H1 (cell line): ENCODE measurements at regions not wholly inside any gene's neighbourhood (a gene's known extent, or its start where the extent isn't known, plus 50 kb on each side); places are given as distances from the start of the nearest gene placed in this dataset.
"Not testable (repeated sequence)": the region's sequence is repeated elsewhere in the genome, so short reads cannot be mapped to it uniquely, and the experiment has no call there.

Experiments used
- CTCF ChIA-PET: fragments of 300-600 bp; sonication (Branson Sonifier 250); formaldehyde crosslinking; loops from one replicate; lab custom pipeline; 2021; ENCODE audit not compliant: partially characterized antibody; lab: Charles Lee
- POLR2A ChIA-PET: fragments of 300-600 bp; sonication (Branson Sonifier 250); formaldehyde crosslinking; loops from one replicate; lab custom pipeline; 2021; ENCODE audit warnings: inconsistent platforms; ENCODE audit not compliant: partially characterized antibody; lab: Charles Lee
- DNase-seq, 2 experiments: peaks; one replicate each; pipeline versions ENCODE4 v3.0.0 to v3.0.0-alpha.2; 2010 to 2022; ENCODE audit warnings: low spot score in 2 of 2, low read depth in 1 of 2, mixed read lengths in 1 of 2
- FAIRE-seq: peaks from 2 replicates; lab custom pipeline; 2011; peaks lifted over from hg19 to GRCh38; lab: Jason Lieb, UNC
- H2AFZ ChIP-seq: 2 replicates; pipeline ENCODE4 v1.8.1; 2012; ENCODE audit warnings: low read length, inconsistent platforms
- H2AK5ac ChIP-seq: 2 replicates; pipeline ENCODE4 v1.6.1; 2013; ENCODE audit warnings: low read depth, low read length
- H2BK120ac ChIP-seq: replicated peaks from 2 replicates; pipeline ENCODE3; 2013; ENCODE audit warnings: low read depth, low read length, inconsistent platforms
- H2BK12ac ChIP-seq: 2 replicates; pipeline ENCODE4 v1.6.1; 2013; ENCODE audit warnings: low read depth, low read length
- H2BK15ac ChIP-seq: 2 replicates; pipeline ENCODE4 v1.6.1; 2013; ENCODE audit warnings: low read length
- H2BK20ac ChIP-seq: 2 replicates; pipeline ENCODE4 v1.6.1; 2013; ENCODE audit warnings: low read length
- H2BK5ac ChIP-seq: 2 replicates; pipeline ENCODE4 v1.6.1; 2013; ENCODE audit warnings: low read depth, low read length
- H3K14ac ChIP-seq: 2 replicates; pipeline ENCODE4 v1.6.1; 2013; ENCODE audit warnings: inconsistent platforms; ENCODE audit not compliant: insufficient read length
- H3K18ac ChIP-seq: 2 replicates; pipeline ENCODE4 v1.6.1; 2013; ENCODE audit warnings: low read length; ENCODE audit errors: extremely low read depth
- H3K23ac ChIP-seq: 2 replicates; pipeline ENCODE4 v1.6.1; 2013; ENCODE audit warnings: inconsistent platforms; ENCODE audit not compliant: insufficient read length
- H3K23me2 ChIP-seq: 2 replicates; pipeline ENCODE4 v1.6.1; 2013; ENCODE audit warnings: low read depth, low read length
- H3K27ac ChIP-seq: 2 replicates; pipeline ENCODE4 v1.6.1; 2011; ENCODE audit warnings: low read depth, low read length, inconsistent platforms
- H3K27me3 ChIP-seq, 4 experiments: replicated peaks in 1 of 4; 1 replicate in 1 of 4; 2 replicates in 3 of 4; pipeline versions ENCODE4 v1.6.1 to v1.8.1; 2011 to 2013; ENCODE audit warnings: low read length in 3 of 4, mild to moderate bottlenecking in 3 of 4, inconsistent platforms in 2 of 4, mixed read lengths in 2 of 4, moderate library complexity in 1 of 4; ENCODE audit not compliant: control insufficient read depth in 3 of 4, insufficient read depth in 3 of 4; ENCODE audit errors: extremely low read depth in 1 of 4
- H3K36me3 ChIP-seq, 4 experiments: 2 replicates each; pipeline versions ENCODE4 v1.6.1 to v1.8.1; 2011 to 2013; ENCODE audit warnings: mild to moderate bottlenecking in 4 of 4, low read length in 3 of 4, moderate library complexity in 2 of 4, control low read depth in 1 of 4, inconsistent platforms in 1 of 4; ENCODE audit not compliant: insufficient read depth in 4 of 4, control insufficient read depth in 2 of 4
- H3K4ac ChIP-seq: replicated peaks from 2 replicates; pipeline ENCODE3; 2013; ENCODE audit warnings: low read length, low read depth, mixed read lengths, inconsistent platforms; ENCODE audit not compliant: insufficient read length
- H3K4me1 ChIP-seq, 4 experiments: replicated peaks in 1 of 4; 1 replicate in 1 of 4; 2 replicates in 3 of 4; pipeline versions ENCODE4 v1.6.1 to v1.8.1; 2011 to 2013; ENCODE audit warnings: low read length in 3 of 4, inconsistent platforms in 2 of 4, mixed read lengths in 1 of 4; ENCODE audit not compliant: insufficient read depth in 4 of 4, control insufficient read depth in 3 of 4
- H3K4me2 ChIP-seq, 2 experiments: 2 replicates each; pipeline versions ENCODE4 v1.6.1 to v1.8.1; 2011 to 2013; ENCODE audit warnings: low read depth in 2 of 2, low read length in 2 of 2, control low read depth in 1 of 2, inconsistent platforms in 1 of 2, mild to moderate bottlenecking in 1 of 2; ENCODE audit not compliant: insufficient read depth in 1 of 2
- H3K4me3 ChIP-seq, 4 experiments: fragments of 200-600, 300-600 bp in 1 of 4; sonication (generic), shearing (Covaris generic), sonication (Bioruptor Twin) in 1 of 4; 2 replicates each; pipeline versions ENCODE4 v1.5.1 to v1.8.1; 2011 to 2016; ENCODE audit warnings: low read length in 4 of 4, low read depth in 3 of 4, control low read depth in 2 of 4, inconsistent platforms in 2 of 4, mild to moderate bottlenecking in 2 of 4, mixed read lengths in 1 of 4, moderate library complexity in 1 of 4; ENCODE audit not compliant: insufficient read depth in 2 of 4; ENCODE audit errors: extremely low read depth in 1 of 4
- H3K56ac ChIP-seq: replicated peaks from 2 replicates; pipeline ENCODE3; 2013; ENCODE audit warnings: low read depth, mild to moderate bottlenecking, mixed read lengths, low read length, inconsistent platforms; ENCODE audit not compliant: insufficient read length
- H3K79me1 ChIP-seq: 2 replicates; pipeline ENCODE4 v1.6.1; 2013; ENCODE audit warnings: low read depth, low read length, control low read depth
- H3K79me2 ChIP-seq, 2 experiments: 2 replicates each; pipeline versions ENCODE4 v1.6.1 to v1.8.1; 2012 to 2013; ENCODE audit warnings: low read length in 2 of 2, mild to moderate bottlenecking in 2 of 2, inconsistent platforms in 1 of 2; ENCODE audit not compliant: insufficient read depth in 2 of 2, control insufficient read depth in 1 of 2
- H3K9ac ChIP-seq, 4 experiments: replicated peaks in 1 of 4; 1 replicate in 1 of 4; 2 replicates in 3 of 4; pipeline versions ENCODE4 v1.6.1 to v1.8.1; 2011 to 2013; ENCODE audit warnings: low read depth in 3 of 4, low read length in 3 of 4, control low read depth in 2 of 4, mild to moderate bottlenecking in 2 of 4, moderate library complexity in 2 of 4, inconsistent platforms in 1 of 4; ENCODE audit errors: extremely low read depth in 1 of 4
- H3K9me3 ChIP-seq, 2 experiments: 2 replicates each; pipeline versions ENCODE4 v1.6.1 to v1.8.1; 2012 to 2013; ENCODE audit warnings: mild to moderate bottlenecking in 2 of 2, moderate library complexity in 2 of 2, control low read depth in 1 of 2, inconsistent platforms in 1 of 2, low read depth in 1 of 2, low read length in 1 of 2, mixed read lengths in 1 of 2; ENCODE audit not compliant: insufficient read depth in 2 of 2
- H4K20me1 ChIP-seq, 2 experiments: replicated peaks in 1 of 2; 2 replicates each; pipeline versions ENCODE3 to v1.8.1; 2011 to 2013; ENCODE audit warnings: inconsistent platforms in 2 of 2, low read length in 2 of 2, mild to moderate bottlenecking in 1 of 2; ENCODE audit not compliant: insufficient read depth in 2 of 2, control insufficient read depth in 1 of 2
- H4K5ac ChIP-seq: 2 replicates; pipeline ENCODE4 v1.6.1; 2013; ENCODE audit warnings: low read length, low read depth, mixed read lengths, inconsistent platforms; ENCODE audit not compliant: insufficient read length
- H4K8ac ChIP-seq: 2 replicates; pipeline ENCODE4 v1.8.0; 2013; ENCODE audit warnings: mild to moderate bottlenecking, moderate library complexity, low read length, inconsistent platforms; ENCODE audit not compliant: insufficient read depth; ENCODE audit errors: extremely low read depth
- H4K91ac ChIP-seq: replicated peaks from 2 replicates; pipeline ENCODE3; 2013; ENCODE audit warnings: low read length, mixed read lengths, inconsistent platforms; ENCODE audit not compliant: insufficient read length
- WGBS, 2 experiments: shearing (Covaris generic) in 1 of 2; methylation state at CpG; one replicate each; pipeline versions ENCODE4 v1.1.6 to v1.1.7; 2013 to 2015; ENCODE audit warnings: low lambda C conversion rate in 2 of 2, mixed read lengths in 2 of 2, inconsistent platforms in 1 of 2, low coverage in 1 of 2, missing lambda C conversion rate in 1 of 2; ENCODE audit not compliant: insufficient replicate concordance in 2 of 2, insufficient coverage in 1 of 2, insufficient read length in 1 of 2; ENCODE audit errors: extremely low coverage in 1 of 2, missing lambda C conversion rate in 1 of 2; 5-methylcytosine and 5-hydroxymethylcytosine counted together

DNA sequence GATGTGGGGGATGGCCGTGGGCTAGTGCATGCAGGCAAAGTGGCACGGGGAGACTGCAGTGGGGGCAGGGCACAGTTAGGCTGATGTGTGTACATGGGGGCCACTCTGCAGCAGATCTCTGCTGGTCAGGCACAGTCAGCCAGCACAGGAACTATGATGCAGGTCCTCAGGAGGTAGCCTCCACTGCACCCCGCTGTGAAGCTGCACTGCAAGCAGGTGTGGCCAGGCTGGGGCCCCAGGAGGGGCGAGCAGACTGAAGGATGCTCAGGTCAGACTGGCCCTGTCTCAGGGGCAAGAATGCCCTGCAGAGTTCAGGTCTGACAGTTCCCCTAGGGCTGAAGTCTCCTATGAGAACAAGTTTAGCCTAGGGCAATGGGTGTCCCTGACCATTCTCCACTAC, 273.8 kb upstream of the FAM240B start:
- H3K18ac ChIP-seq, H2BK12ac ChIP-seq, H3K9me3 ChIP-seq, FAIRE-seq, H2BK120ac ChIP-seq, H4K91ac ChIP-seq, H3K56ac ChIP-seq, DNase-seq, H3K23ac ChIP-seq, H3K79me1 ChIP-seq, H4K20me1 ChIP-seq, H3K79me2 ChIP-seq, H4K8ac ChIP-seq, H2BK5ac ChIP-seq, H2BK20ac ChIP-seq, H4K5ac ChIP-seq, H2AFZ ChIP-seq, H3K27ac ChIP-seq, H3K4me3 ChIP-seq, POLR2A ChIA-PET, H3K9ac ChIP-seq, H3K14ac ChIP-seq, H3K36me3 ChIP-seq, H3K4me2 ChIP-seq, H2BK15ac ChIP-seq, CTCF ChIA-PET, H3K27me3 ChIP-seq, H3K4ac ChIP-seq, H3K23me2 ChIP-seq, H3K4me1 ChIP-seq, H2AK5ac ChIP-seq: not testable (repeated sequence)
- WGBS, 2 experiments = 90% methylated on average over 2 of the region's 4 CpGs; no CpG with 5 or more reads in 1 of the 2 experiments

DNA sequence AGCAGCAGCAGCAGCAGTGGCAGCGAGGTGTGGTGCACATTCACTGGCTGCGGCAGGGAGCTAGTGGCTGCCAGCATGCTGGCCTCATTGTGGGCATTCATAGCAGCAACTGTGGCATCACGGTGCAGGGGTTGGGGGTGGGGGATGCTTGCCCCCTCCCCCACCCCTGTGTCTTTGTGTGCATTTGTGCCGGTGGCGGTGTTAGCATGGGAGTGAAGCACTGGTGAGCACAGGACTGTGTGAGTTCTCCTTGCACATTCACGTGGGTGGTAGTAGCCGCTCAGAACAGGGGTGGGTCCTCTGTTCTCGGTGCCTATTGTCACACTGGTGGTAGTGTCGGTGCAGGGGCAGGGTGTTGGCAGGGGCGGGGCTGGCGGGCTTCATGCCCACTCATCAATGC, 273.2 kb upstream of the FAM240B start:
- CTCF ChIA-PET, H3K23ac ChIP-seq, H2BK15ac ChIP-seq, H4K91ac ChIP-seq, H3K27me3 ChIP-seq, H3K27ac ChIP-seq, H4K5ac ChIP-seq, H2BK5ac ChIP-seq, POLR2A ChIA-PET, H3K79me1 ChIP-seq, H3K4me2 ChIP-seq, H3K4me1 ChIP-seq, H3K79me2 ChIP-seq, H4K8ac ChIP-seq, H3K18ac ChIP-seq, H3K56ac ChIP-seq, H3K4ac ChIP-seq, H2AFZ ChIP-seq, H3K23me2 ChIP-seq, H3K9me3 ChIP-seq, H2BK120ac ChIP-seq, H4K20me1 ChIP-seq, DNase-seq, H3K36me3 ChIP-seq, H2BK12ac ChIP-seq, H3K9ac ChIP-seq, H3K14ac ChIP-seq, H2AK5ac ChIP-seq, H3K4me3 ChIP-seq, H2BK20ac ChIP-seq, FAIRE-seq: not testable (repeated sequence)
- WGBS, 2 experiments = 80% methylated on average over 11 of the region's 11 CpGs; no CpG with 5 or more reads in 1 of the 2 experiments
